ENCODE measurements at regions not wholly inside any gene's neighbourhood (a gene's known extent, or its start where the extent isn't known, plus 50 kb on each side); places are given as distances from the start of the nearest gene placed in this dataset.

- Histone ChIP-seq H3K27me3 (no peaks in the 10 kb centered on the region), H3K9me3 (no peaks in the 10 kb centered on the region), H3K4me3 (no peak overlapping the region), H3K27ac (no peak overlapping the region), H3K36me3 (no peaks in the 10 kb centered on the region), H3K4me1 (no peaks in the 10 kb centered on the region)
- DNase-seq (ENCODE audit: low spot score in 2 of 2): no peak
- TF ChIP-seq POLR2AphosphoS5 (IDR thresholded peaks at IDR 0.05): no peak
- no peak for TF ChIP-seq CTCF (IDR thresholded peaks at IDR 0.05)
- no peak for TF ChIP-seq POLR2A (IDR thresholded peaks at IDR 0.05)
- intact Hi-C loops (cut with DNase I; ENCODE audit: low total_unique reads): no loop called here
These were observed 238.4 kb downstream of the CDCA7 start for GRCh38 chr2:173593109-173593508.

- H3K27me3 ChIP-seq: no peaks in the 10 kb centered on the region
- H3K4me3 ChIP-seq: no peak overlapping the region
- H3K27ac ChIP-seq: no peak overlapping the region
- intact Hi-C loops (cut with DNase I; ENCODE audit: low total_unique reads): no loop called here
- H3K36me3 ChIP-seq: no peaks in the 10 kb centered on the region
- no peak for TF ChIP-seq POLR2AphosphoS5 (IDR thresholded peaks at IDR 0.05)
- H3K9me3 ChIP-seq: no peaks in the 10 kb centered on the region
- no peaks in the 10 kb centered on the region for H3K4me1 ChIP-seq
- DNase-seq (ENCODE audit: low spot score in 2 of 2): no peak
These were observed 241.6 kb downstream of the CDCA7 start for GRCh38 chr2:173596244-173596643.

GRCh38 chr2:173598525-173598924 is 243.9 kb downstream of the CDCA7 start:
- intact Hi-C loops (cut with DNase I; ENCODE audit: low total_unique reads): no loop called here
- no peak for DNase-seq (ENCODE audit: low spot score in 2 of 2)
- H3K27me3 ChIP-seq: no peaks in the 10 kb centered on the region
- H3K4me3 ChIP-seq: no peak overlapping the region
- no peaks in the 10 kb centered on the region for H3K36me3 ChIP-seq
- no peak for TF ChIP-seq POLR2AphosphoS5 (IDR thresholded peaks at IDR 0.05)
- TF ChIP-seq POLR2A (IDR thresholded peaks at IDR 0.05): no peak
- TF ChIP-seq CTCF (IDR thresholded peaks at IDR 0.05): no peak
- no peaks in the 10 kb centered on the region for H3K9me3 ChIP-seq
- H3K27ac ChIP-seq: no peak overlapping the region
- H3K4me1 ChIP-seq: no peaks in the 10 kb centered on the region

GRCh38 chr2:173599821-173600359 is 245.2 kb downstream of the CDCA7 start:
- Histone ChIP-seq H3K27me3 (no peaks in the 10 kb centered on the region), H3K27ac (no peak overlapping the region), H3K4me1 (no peaks in the 10 kb centered on the region), H3K4me3 (no peak overlapping the region), H3K36me3 (no peaks in the 10 kb centered on the region), H3K9me3 (no peaks in the 10 kb centered on the region)
- TF ChIP-seq POLR2AphosphoS5 (IDR thresholded peaks at IDR 0.05) (no peak), POLR2A (IDR thresholded peaks at IDR 0.05) (no peak), CTCF (IDR thresholded peaks at IDR 0.05) (no peak)
- intact Hi-C loops (cut with DNase I; ENCODE audit: low total_unique reads): no loop called here
- DNase-seq (ENCODE audit: low spot score in 2 of 2): no peak

- Histone ChIP-seq H3K4me3 (no peak overlapping the region), H3K27ac (no peak overlapping the region), H3K9me3 (no peaks in the 10 kb centered on the region), H3K36me3 (no peaks in the 10 kb centered on the region), H3K27me3 (no peaks in the 10 kb centered on the region), H3K4me1 (no peaks in the 10 kb centered on the region)
- no peak for TF ChIP-seq POLR2AphosphoS5 (IDR thresholded peaks at IDR 0.05)
- no peak for TF ChIP-seq POLR2A (IDR thresholded peaks at IDR 0.05)
- no peak for TF ChIP-seq CTCF (IDR thresholded peaks at IDR 0.05)
- intact Hi-C loops (cut with DNase I; ENCODE audit: low total_unique reads): no loop called here
- no peak for DNase-seq (ENCODE audit: low spot score in 2 of 2)
These were observed 247.6 kb downstream of the CDCA7 start for GRCh38 chr2:173602153-173602795.
